DND-41 (cell line): ENCODE measurements at regions not wholly inside any gene's neighbourhood (a gene's known extent, or its start where the extent isn't known, plus 50 kb on each side); places are given as distances from the start of the nearest gene placed in this dataset.

Experiments used
- ATAC-seq: fragments of 200-7000 bp; cut with Tn5 transposase; 3 replicates; pipeline ENCODE4 v1.9.1; 2021; ENCODE audit warnings: low read depth; ENCODE audit not compliant: insufficient read depth
- DNase-seq: peaks from one replicate; pipeline ENCODE4 v3.0.0-alpha.2; 2020
- H2AFZ ChIP-seq: 2 replicates; pipeline ENCODE4 v1.6.0; 2012; ENCODE audit warnings: low read depth, low read length
- H3K27ac ChIP-seq: 2 replicates; pipeline ENCODE4 v1.5.1; 2012; ENCODE audit warnings: low read length, inconsistent platforms
- H3K27me3 ChIP-seq: fragments of 200-600 bp; sonication (generic); 2 replicates; pipeline ENCODE4 v1.6.0; 2012; ENCODE audit warnings: low read length, mild to moderate bottlenecking, inconsistent platforms; ENCODE audit not compliant: insufficient read depth, poor library complexity
- H3K36me3 ChIP-seq: 2 replicates; pipeline ENCODE4 v1.5.1; 2012; ENCODE audit warnings: low read length, inconsistent platforms; ENCODE audit not compliant: insufficient read depth
- H3K4me1 ChIP-seq: 2 replicates; pipeline ENCODE4 v1.5.1; 2012; ENCODE audit warnings: mild to moderate bottlenecking, low read length; ENCODE audit not compliant: insufficient read depth
- H3K4me2 ChIP-seq: 2 replicates; pipeline ENCODE4 v1.6.0; 2012; ENCODE audit warnings: mild to moderate bottlenecking, moderate library complexity, low read length, inconsistent platforms; ENCODE audit not compliant: insufficient read depth
- H3K4me3 ChIP-seq, 2 experiments: fragments of 200-600 bp in 1 of 2; shearing (Covaris generic) in 1 of 2; 2 replicates each; pipeline ENCODE4 v1.5.1; 2012 to 2016; ENCODE audit warnings: inconsistent platforms in 2 of 2, low read length in 2 of 2, mild to moderate bottlenecking in 2 of 2, low read depth in 1 of 2, moderate library complexity in 1 of 2
- H3K79me2 ChIP-seq: 2 replicates; pipeline ENCODE4 v1.6.0; 2012; ENCODE audit warnings: low read length, inconsistent platforms; ENCODE audit not compliant: insufficient read depth
- H3K9ac ChIP-seq: 2 replicates; pipeline ENCODE4 v1.6.0; 2012; ENCODE audit warnings: low read depth, mild to moderate bottlenecking, inconsistent platforms, low read length, moderate library complexity
- H3K9me3 ChIP-seq: 2 replicates; pipeline ENCODE4 v1.5.1; 2012; ENCODE audit warnings: low read length, moderate library complexity, mild to moderate bottlenecking, inconsistent platforms; ENCODE audit not compliant: insufficient read depth, severe bottlenecking
- H4K20me1 ChIP-seq: 2 replicates; pipeline ENCODE4 v1.6.0; 2012; ENCODE audit warnings: low read length; ENCODE audit not compliant: insufficient read depth
- CTCF ChIP-seq: IDR thresholded peaks from 2 replicates; pipeline ENCODE4 v1.5.1; 2012; ENCODE audit warnings: borderline replicate concordance, low read length, moderate library complexity, mild to moderate bottlenecking; ENCODE audit not compliant: poor library complexity, severe bottlenecking; ENCODE audit errors: extremely low read depth
- EZH2 ChIP-seq: IDR thresholded peaks from 3 replicates; pipeline ENCODE4 v1.6.1; 2012; ENCODE audit warnings: borderline replicate concordance, low read depth, mild to moderate bottlenecking, moderate library complexity, low read length, inconsistent platforms; ENCODE audit not compliant: severe bottlenecking

GRCh38 chr12:4118601-4119156 lies 154.9 kb upstream of the CCND2 start:
- Histone ChIP-seq H3K9ac (no peak overlapping the region), H4K20me1 (peaks cover 4% of the 10 kb centered on the region; the same call in 1 of the 2 replicates), H2AFZ (no peak overlapping the region), H3K27me3 (peaks cover 22% of the 10 kb centered on the region), H3K79me2 (no peaks in the 10 kb centered on the region), H3K9me3 (no peaks in the 10 kb centered on the region), H3K4me2 (no peak overlapping the region), H3K36me3 (no peaks in the 10 kb centered on the region), H3K4me1 (no peaks in the 10 kb centered on the region; the same call in 1 of the 2 replicates), H3K4me3 (no peak overlapping the region), H3K27ac (no peak overlapping the region)
- no peak for DNase-seq
- TF ChIP-seq CTCF (no peak), EZH2 (no peak)
- no peak for ATAC-seq

DNA sequence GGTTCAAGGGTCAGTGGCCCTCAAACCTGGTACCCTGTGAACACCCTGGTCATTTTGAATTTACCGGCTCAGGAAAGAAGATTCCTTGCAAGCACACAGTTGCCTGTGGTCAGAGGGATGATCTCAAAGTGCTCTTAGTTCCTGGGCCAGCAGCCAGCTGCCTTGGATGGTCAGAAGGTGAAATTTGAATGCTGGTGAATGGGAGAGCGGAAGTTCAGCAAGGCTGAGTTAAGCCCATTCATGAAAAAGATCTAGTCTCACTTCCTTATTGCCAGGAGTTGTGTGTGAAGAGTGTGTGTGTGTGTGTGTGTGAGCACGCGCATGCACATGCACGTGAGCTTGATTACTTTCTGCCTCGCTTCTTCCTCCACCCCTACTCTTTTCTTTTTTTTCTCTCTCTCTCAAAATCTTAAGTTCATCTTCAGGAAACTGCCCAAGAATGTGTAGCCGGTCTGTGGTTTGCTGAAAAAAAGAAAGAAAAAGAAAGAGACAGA lies 155.5 kb upstream of the CCND2 start:
- no peaks in the 10 kb centered on the region for H3K36me3 ChIP-seq
- H3K79me2 ChIP-seq = no peaks in the 10 kb centered on the region
- no peak overlapping the region for H3K4me2 ChIP-seq
- peaks cover 5% of the 10 kb centered on the region; the same call in 1 of the 2 replicates for H4K20me1 ChIP-seq
- H3K4me3 ChIP-seq = no peak overlapping the region
- no peak for ATAC-seq
- no peak for DNase-seq
- TF ChIP-seq EZH2 (no peak), CTCF (no peak)
- H3K9me3 ChIP-seq = no peaks in the 10 kb centered on the region
- no peak overlapping the region for H3K9ac ChIP-seq
- peaks cover 22% of the 10 kb centered on the region for H3K27me3 ChIP-seq
- H3K27ac ChIP-seq = no peak overlapping the region
- H3K4me1 ChIP-seq = no peaks in the 10 kb centered on the region; the same call in 1 of the 2 replicates
- 0 out of 2 replicates have a peak overlapping the region, but pooled peaks have one; percentile 26 for H2AFZ ChIP-seq

GRCh38 chr12:4117386-4118016 lies 156.1 kb upstream of the CCND2 start:
- no peak for DNase-seq
- H3K27ac ChIP-seq = no peak overlapping the region

More at GRCh38 chr12:4117386-4118016, 156.1 kb upstream of the CCND2 start:
- TF ChIP-seq EZH2 (no peak), CTCF (no peak)
- no peak overlapping the region for H2AFZ ChIP-seq
- H3K4me1 ChIP-seq = no peaks in the 10 kb centered on the region; the same call in 1 of the 2 replicates
- H3K9me3 ChIP-seq = no peaks in the 10 kb centered on the region
- H3K79me2 ChIP-seq = no peaks in the 10 kb centered on the region
- H3K36me3 ChIP-seq = no peaks in the 10 kb centered on the region
- peaks cover 26% of the 10 kb centered on the region for H3K27me3 ChIP-seq
- H4K20me1 ChIP-seq = peaks cover 7% of the 10 kb centered on the region; the same call in 1 of the 2 replicates
- no peak overlapping the region for H3K4me2 ChIP-seq
- no peak overlapping the region for H3K9ac ChIP-seq
- ATAC-seq = no peak
- no peak overlapping the region for H3K4me3 ChIP-seq
